Panc1 (cell line): ENCODE measurements at regions not wholly inside any gene's neighbourhood (a gene's known extent, or its start where the extent isn't known, plus 50 kb on each side); places are given as distances from the start of the nearest gene placed in this dataset.

ENCODE experiments used
- POLR2AphosphoS5 ChIP-seq: IDR thresholded peaks from 2 replicates; pipeline ENCODE4 v1.6.1; 2012; ENCODE audit warnings: mild to moderate bottlenecking, low read depth, low read length, moderate library complexity
- SIN3A ChIP-seq: IDR thresholded peaks from 2 replicates; pipeline ENCODE4 v1.6.1; 2012; ENCODE audit warnings: low read depth, mild to moderate bottlenecking, low read length, moderate library complexity, borderline replicate concordance; ENCODE audit not compliant: insufficient read depth
- TF ChIP-seq, protein P1 (sequence below), 2 experiments: IDR thresholded peaks; 2 replicates each; pipeline ENCODE4 v1.6.1; 2011 to 2012; ENCODE audit warnings: low read depth in 2 of 2, control low read depth in 1 of 2, low read length in 1 of 2, mild to moderate bottlenecking in 1 of 2, moderate library complexity in 1 of 2; ENCODE audit not compliant: insufficient read depth in 1 of 2
- TF ChIP-seq, protein P2 (sequence below): fragments of 450-650 bp; IDR thresholded peaks from 2 replicates; pipeline ENCODE4 v1.5.1; 2017; ENCODE audit warnings: mild to moderate bottlenecking

DNA sequence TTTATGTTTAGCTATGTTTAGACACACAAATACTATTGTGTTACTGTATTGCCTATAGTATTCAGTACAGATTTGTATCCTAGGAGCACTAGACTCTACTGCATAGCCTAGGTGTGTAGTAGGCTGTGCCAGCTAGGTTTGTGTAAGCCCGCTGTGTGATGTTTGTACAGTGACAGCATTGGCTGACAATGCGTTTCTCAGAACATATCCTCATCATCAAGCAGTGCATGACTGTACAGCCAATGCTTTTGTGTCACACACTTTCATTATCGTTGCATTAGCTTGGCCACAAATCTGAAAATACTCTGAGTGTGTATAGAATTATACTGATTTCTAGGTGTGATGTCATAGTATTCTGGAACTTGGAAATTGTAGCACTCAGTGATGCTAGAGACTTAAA, 63.4 kb downstream of the CLDN34 start:
- TF ChIP-seq, protein P1, sequence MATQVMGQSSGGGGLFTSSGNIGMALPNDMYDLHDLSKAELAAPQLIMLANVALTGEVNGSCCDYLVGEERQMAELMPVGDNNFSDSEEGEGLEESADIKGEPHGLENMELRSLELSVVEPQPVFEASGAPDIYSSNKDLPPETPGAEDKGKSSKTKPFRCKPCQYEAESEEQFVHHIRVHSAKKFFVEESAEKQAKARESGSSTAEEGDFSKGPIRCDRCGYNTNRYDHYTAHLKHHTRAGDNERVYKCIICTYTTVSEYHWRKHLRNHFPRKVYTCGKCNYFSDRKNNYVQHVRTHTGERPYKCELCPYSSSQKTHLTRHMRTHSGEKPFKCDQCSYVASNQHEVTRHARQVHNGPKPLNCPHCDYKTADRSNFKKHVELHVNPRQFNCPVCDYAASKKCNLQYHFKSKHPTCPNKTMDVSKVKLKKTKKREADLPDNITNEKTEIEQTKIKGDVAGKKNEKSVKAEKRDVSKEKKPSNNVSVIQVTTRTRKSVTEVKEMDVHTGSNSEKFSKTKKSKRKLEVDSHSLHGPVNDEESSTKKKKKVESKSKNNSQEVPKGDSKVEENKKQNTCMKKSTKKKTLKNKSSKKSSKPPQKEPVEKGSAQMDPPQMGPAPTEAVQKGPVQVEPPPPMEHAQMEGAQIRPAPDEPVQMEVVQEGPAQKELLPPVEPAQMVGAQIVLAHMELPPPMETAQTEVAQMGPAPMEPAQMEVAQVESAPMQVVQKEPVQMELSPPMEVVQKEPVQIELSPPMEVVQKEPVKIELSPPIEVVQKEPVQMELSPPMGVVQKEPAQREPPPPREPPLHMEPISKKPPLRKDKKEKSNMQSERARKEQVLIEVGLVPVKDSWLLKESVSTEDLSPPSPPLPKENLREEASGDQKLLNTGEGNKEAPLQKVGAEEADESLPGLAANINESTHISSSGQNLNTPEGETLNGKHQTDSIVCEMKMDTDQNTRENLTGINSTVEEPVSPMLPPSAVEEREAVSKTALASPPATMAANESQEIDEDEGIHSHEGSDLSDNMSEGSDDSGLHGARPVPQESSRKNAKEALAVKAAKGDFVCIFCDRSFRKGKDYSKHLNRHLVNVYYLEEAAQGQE (IDR thresholded peaks at IDR 0.05; ENCODE audit: insufficient read depth in 1 of 2, low read depth in 2 of 2, low read length in 1 of 2), result no peak
- TF ChIP-seq, protein P2, sequence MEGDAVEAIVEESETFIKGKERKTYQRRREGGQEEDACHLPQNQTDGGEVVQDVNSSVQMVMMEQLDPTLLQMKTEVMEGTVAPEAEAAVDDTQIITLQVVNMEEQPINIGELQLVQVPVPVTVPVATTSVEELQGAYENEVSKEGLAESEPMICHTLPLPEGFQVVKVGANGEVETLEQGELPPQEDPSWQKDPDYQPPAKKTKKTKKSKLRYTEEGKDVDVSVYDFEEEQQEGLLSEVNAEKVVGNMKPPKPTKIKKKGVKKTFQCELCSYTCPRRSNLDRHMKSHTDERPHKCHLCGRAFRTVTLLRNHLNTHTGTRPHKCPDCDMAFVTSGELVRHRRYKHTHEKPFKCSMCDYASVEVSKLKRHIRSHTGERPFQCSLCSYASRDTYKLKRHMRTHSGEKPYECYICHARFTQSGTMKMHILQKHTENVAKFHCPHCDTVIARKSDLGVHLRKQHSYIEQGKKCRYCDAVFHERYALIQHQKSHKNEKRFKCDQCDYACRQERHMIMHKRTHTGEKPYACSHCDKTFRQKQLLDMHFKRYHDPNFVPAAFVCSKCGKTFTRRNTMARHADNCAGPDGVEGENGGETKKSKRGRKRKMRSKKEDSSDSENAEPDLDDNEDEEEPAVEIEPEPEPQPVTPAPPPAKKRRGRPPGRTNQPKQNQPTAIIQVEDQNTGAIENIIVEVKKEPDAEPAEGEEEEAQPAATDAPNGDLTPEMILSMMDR, result no peak
- TF ChIP-seq POLR2AphosphoS5 (no peak), SIN3A (no peak)
